Kasumi-1 (cell line): ENCODE measurements at regions not wholly inside any gene's neighbourhood (a gene's known extent, or its start where the extent isn't known, plus 50 kb on each side); places are given as distances from the start of the nearest gene placed in this dataset.

Experiments used
- DNase-seq, 2 experiments: peaks; one replicate each; lab custom pipeline; 2025; lab: John Stamatoyannopoulos, UW

DNA sequence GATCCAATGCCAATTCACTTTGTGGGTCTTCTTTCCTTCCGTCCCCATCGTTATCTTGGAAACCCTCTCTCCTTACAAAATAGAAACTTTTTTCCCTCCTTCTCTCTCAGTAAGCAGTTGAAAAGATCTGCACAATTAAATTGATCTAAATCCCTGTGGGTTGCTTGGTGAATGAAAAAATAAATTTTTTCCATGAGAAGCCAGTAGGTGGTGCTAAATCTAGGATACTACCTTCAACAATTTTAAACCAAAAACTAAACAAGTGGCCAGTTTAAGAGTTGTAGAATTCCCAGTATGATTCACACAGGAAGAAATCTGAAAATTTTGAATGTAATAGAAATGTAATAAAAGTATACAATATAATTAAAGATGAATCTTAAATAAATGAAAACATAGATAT is 990.3 kb upstream of the ZNF722 start:
- DNase-seq, result peak; percentile 8 to 33

GRCh38 chr7:63009771-63010170 is 988.9 kb upstream of the ZNF722 start:
- DNase-seq, result no peak

DNA sequence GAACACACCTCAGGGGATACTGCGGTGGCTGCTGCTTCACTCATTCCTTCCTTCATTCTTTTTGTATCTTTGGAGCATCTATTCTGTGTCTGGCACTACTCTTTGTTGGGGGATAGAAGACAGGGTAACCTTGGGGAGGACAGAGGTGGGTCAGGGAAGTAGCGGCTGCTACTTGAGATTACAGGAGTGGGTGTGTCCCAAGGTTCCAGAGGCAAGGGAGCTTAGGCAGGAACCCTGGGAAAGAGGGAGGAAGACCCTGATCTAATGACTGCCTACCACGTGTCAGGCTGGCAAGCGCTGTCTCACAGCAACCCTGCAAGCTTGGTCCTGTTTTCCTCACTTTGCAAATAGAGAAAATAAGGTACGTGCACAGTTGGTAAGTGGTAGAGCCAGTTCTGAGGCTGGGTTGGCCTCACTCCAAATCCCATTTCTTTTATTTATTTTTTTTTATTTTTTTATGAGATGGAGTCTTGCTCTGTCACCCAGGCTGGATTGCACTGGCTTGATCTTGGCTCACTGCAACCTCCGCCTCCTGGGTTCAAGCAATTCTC is 985.9 kb upstream of the ZNF722 start:
- no peak for DNase-seq

DNA sequence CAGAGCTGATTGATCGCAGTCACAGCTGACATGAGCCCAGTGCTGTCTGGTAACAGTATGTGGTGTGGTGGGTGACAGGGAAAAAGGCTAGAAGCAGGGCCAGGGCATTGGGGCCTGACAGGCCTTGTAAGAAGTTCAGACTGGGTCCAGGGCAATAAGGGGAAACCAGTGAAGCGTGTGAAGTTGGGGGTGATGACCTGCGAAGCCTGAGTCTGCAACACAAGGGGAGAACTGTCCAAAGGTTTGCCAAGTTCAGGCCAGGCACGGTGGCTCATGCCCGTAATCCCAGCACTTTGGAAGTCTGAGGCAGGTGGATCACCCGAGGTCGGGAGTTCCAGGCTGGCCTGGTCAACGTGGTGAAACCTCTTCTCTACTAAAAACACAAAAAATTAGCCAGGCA is 983.9 kb upstream of the ZNF722 start:
- no peak for DNase-seq

GRCh38 chr7:63023182-63023787 is 975.4 kb upstream of the ZNF722 start:
- DNase-seq, result no peak

DNA sequence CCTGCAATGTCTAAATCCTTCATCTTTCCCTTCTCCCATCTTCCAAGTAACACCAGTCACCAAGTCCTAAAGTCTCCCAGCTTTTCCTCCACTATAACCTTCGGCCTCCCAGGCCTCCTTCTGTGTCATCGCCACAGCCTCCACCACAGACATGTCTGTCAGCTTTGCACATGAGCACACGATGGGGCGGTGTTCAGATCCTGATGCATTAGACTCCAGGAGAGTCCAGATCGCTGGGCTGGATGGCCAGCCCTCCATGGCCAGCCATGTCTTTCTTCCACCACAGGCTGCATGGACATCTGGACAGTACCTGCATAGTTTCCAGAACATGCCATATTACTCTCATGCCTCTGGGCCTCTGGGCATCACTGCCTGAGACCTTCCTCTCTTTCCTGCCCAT is 974.2 kb upstream of the ZNF722 start:
- DNase-seq, result no peak

GRCh38 chr7:63025815-63026214 is 972.8 kb upstream of the ZNF722 start:
- no peak for DNase-seq

- DNase-seq, result no peak
Observed at GRCh38 chr7:63027075-63027474, 971.6 kb upstream of the ZNF722 start.

DNA sequence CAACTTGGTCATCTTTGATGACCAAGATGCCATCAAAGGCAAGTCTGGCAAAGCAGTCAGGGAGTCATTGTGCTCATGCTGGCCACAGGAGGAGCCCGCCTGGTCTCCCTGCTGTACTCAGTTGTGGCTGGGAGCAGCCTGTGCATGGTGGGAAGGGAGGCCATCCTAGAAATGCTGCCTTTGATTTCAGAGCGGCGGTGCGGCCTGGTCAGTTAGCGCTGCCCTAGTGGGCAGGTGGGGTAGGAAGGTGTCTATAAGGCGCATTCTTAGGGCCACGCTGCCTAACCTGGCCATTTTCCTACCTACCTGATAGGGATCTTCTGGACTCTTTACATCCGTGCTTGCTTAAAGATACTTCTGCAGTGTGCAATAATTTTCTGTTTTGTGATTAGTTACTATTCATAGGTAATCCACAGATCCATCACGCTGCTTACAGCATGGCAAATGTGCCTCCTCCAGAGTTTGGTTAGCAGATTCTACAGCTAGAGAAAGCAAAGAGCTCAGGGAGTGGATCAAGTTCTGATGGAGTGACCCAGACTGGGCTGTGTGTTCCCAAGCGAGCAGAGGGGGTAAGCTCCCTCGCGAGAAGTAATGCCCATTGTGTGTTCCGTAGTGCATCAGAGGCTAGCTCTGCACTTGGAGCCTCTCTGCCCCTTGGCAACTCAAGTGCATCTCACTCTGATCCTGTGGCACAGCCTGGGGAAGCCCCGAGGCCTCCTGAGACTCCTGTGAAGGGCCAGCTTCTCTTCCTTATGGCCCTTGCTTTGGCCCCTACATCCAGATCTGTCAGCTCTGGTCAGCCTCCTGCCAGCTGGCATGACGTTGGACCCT is 970.1 kb upstream of the ZNF722 start:
- DNase-seq, result no peak

- no peak for DNase-seq
Observed at GRCh38 chr7:63029207-63029522, 969.5 kb upstream of the ZNF722 start.

DNA sequence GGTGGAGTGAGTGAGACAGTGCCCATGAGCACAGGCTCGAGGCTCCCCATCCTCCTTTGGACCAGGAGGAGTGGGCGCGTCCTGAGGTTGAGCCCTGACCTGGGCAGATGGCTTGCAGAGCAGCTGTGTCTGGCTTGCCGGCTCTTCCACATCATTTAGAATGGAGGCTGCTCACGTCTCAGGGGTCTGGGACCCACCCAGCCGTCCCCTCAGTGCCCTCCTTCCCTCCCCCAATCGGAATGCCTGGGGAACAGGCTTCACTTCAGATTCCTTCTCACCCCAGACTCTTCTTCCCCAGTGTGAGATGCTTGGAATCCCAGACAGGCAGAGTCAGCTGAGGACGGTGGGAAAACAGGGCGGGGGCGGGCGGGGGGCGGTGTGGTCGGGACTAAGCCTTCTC is 968.6 kb upstream of the ZNF722 start:
- DNase-seq, result no peak

- DNase-seq, result no peak
Observed at GRCh38 chr7:63031838-63032436, 966.7 kb upstream of the ZNF722 start.

DNA sequence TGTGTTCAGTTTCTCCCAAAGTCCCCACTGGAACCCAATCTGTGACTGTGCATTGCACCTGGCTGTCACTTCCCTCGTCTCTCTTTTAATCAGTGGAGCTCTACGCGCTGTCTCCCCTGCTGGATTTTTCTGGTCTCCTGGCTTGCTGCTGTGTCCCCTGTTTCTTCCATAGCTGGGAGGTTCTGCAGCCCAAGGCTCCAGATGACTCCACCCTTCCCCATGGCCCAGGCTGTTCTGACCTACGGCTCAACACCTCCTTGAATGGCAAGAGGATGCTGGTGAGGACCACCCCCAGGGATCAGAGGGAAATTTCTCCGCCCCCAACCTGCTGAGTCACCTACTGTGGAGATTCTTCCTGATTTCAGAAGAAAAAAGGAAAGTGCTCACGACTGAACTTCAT is 961.4 kb upstream of the ZNF722 start:
- DNase-seq, result no peak

DNA sequence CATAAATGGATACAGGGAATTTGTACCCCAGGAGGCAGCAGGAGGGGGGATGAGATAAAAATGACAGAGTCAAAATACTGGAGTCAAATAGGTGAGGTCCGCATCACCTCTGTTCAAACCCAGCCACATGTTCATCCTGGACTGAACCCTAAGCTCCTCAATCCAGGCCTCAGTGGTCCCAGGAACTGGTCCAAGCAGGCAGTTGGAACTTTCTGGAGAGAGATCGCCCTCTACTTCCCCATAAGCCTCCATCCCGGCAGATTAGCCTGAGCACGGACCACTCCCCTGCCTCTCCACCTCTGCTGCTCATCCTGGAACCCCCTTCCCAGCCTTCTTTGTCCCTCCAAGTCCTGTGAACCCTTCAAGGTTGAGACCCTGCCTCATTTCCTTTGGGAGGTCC is 959.7 kb upstream of the ZNF722 start:
- DNase-seq, result no peak

- no peak for DNase-seq
Observed at GRCh38 chr7:63039882-63040281, 958.8 kb upstream of the ZNF722 start.

GRCh38 chr7:63040336-63040735 is 958.3 kb upstream of the ZNF722 start:
- no peak for DNase-seq

GRCh38 chr7:63040966-63041610 is 957.6 kb upstream of the ZNF722 start:
- DNase-seq, result no peak

GRCh38 chr7:63041786-63042185 is 956.9 kb upstream of the ZNF722 start:
- no peak for DNase-seq

DNA sequence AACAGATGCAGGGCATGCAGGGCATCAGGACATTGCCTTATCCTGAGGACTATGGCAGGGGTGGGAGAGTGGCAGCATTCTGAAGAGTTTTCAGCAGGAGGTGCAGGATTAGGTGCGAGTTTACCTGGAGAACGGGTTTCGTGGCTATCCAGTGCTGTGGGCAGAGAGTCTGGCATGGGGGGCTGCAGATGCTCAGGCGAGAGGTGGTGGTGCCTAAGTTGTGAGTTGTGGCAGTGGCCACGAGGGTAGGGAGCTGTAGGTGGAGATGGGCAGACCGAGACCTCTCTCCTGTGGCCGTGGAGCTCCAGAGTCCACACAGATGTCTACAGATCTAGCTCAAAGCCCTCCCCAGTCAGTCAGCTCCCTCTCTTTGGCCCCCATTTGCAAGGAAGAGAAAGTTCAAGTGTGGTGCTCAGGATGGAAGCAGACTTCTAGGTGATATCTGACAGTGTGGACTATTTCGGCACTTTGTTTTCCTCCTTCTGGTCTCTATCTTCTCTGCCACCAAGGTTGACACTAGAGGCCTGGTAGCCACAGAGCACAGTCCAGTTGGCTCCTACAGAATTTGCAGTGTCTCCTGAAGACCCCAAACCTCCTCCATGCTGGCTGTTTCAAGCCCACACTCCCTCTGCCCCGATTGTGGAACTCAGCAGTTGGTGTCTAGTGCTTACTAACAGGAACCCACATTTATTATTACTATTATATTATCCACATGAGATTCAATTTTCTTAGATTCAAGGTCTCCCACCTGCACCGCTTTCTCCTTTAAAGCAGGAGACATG is 955.7 kb upstream of the ZNF722 start:
- no peak for DNase-seq

DNA sequence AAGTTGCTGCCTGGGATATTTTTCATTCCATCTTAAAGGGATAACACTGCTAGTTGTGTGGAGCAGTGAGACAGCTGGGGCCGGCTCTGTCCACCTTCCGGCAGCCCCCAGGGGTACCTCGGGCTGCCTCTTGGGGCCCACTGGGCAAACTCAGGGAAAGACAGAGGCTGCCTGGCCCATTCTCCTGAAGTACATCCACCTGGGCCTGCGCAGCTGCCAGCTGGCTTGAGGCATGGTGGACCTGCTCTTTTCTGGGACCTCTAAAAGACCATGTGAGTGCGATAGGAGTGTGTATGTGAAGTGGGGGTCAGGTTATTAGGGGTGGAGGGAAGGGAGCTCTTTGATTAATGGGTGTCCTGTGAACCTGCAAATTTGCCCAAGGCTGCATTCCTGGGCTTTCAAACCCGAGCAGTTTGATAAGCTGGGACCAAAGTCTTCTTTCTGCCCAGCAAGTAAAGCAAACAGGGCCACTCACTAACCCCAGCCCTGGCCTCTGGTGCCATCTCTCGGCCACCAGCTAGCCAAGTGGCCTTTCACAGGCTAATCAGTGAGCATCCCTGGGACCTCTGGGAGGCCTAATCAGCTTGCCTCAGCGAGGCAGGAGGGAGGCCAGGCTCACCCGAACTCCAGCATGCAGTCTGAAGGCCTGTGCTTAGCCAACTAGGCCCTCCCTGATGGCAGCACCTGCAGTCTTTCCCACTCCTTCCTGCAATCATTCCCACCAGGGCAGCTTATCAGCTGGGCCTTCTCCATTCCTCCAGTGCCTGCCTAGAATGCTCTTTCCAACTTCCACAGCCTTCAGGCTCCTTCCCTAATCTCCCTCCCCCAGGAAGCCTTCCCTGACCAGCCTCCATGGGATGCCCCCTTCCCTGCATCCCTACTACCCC is 954.7 kb upstream of the ZNF722 start:
- no peak for DNase-seq

DNA sequence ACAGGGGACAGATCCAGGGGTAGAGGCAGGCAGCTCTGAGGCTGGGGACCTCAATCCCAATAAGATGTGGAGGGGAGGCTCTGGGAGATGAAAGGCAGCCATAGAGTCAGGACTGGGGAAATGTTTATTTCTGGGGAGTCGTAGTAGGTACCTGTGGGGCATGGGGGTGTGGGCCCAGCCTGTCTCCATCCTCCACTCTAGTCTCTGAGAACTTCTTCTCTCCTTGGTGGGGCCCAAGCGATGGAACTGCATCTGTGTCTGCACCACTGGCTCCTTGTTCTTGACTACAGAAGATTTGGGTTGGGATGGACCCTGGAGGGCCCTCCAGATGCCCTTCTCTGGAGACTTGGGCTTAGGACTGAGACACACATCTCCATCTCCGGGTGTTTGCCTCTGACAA is 953.9 kb upstream of the ZNF722 start:
- DNase-seq, result no peak
